Naive thymus-derived CD4-positive, alpha-beta T cell (primary cell): ENCODE measurements at regions not wholly inside any gene's neighbourhood (a gene's known extent, or its start where the extent isn't known, plus 50 kb on each side); places are given as distances from the start of the nearest gene placed in this dataset.

Source experiments
- ATAC-seq: fragments of 150-1000 bp; cut with Tn5 transposase; 2 replicates; pipeline ENCODE4 v1.10.0; 2021; ENCODE audit warnings: mild to moderate bottlenecking, moderate library complexity
- CTCF ChIA-PET: fragments of 350-600 bp; sonication (Branson Sonifier 250); formaldehyde crosslinking; loops from one replicate; lab custom pipeline; 2021; ENCODE audit warnings: antibody characterized with exemption; lab: Charles Lee
- POLR2A ChIA-PET: fragments of 350-600 bp; sonication (Branson Sonifier 250); formaldehyde crosslinking; loops from one replicate; lab custom pipeline; 2021; ENCODE audit warnings: antibody characterized with exemption, inconsistent platforms; lab: Charles Lee
- DNase-seq, 9 donors: peaks; one replicate each; pipeline versions ENCODE4 v3.0.0 to v3.0.0-alpha.2; 2020 to 2022; ENCODE audit warnings: mixed read lengths in 1 of 9
- H3K27ac ChIP-seq: one replicate; pipeline ENCODE4 v1.7.0; 2013; ENCODE audit warnings: mild to moderate bottlenecking, low read depth, low read length, moderate library complexity
- H3K27me3 ChIP-seq, 2 donors: one replicate each; pipeline ENCODE4 v1.7.0; 2013; ENCODE audit warnings: low read length in 2 of 2, mild to moderate bottlenecking in 2 of 2, moderate library complexity in 2 of 2; ENCODE audit not compliant: control insufficient read depth in 2 of 2, insufficient read depth in 2 of 2
- H3K36me3 ChIP-seq, 3 experiments: 1 replicate in 2 of 3; 2 replicates in 1 of 3; pipeline ENCODE4 v1.7.0; 2013; ENCODE audit warnings: low read length in 3 of 3, mild to moderate bottlenecking in 3 of 3, moderate library complexity in 1 of 3; ENCODE audit not compliant: insufficient read depth in 3 of 3, control insufficient read depth in 2 of 3
- H3K4me1 ChIP-seq, 2 donors: one replicate each; pipeline ENCODE4 v1.7.0; 2013; ENCODE audit warnings: low read length in 2 of 2, mild to moderate bottlenecking in 2 of 2, moderate library complexity in 1 of 2; ENCODE audit not compliant: control insufficient read depth in 2 of 2, insufficient read depth in 2 of 2
- H3K4me3 ChIP-seq: 2 replicates; pipeline ENCODE4 v1.7.0; 2013; ENCODE audit warnings: mild to moderate bottlenecking, low read length
- H3K9me3 ChIP-seq, 3 experiments: 1 replicate in 2 of 3; 2 replicates in 1 of 3; pipeline ENCODE4 v1.7.0; 2013; ENCODE audit warnings: low read length in 3 of 3; ENCODE audit not compliant: control insufficient read depth in 2 of 3
- H3K27ac Mint-ChIP-seq, 9 donors: one replicate each; pipeline ENCODE4 v1.8.0; 2020 to 2022; ENCODE audit warnings: mixed read lengths in 9 of 9, mild to moderate bottlenecking in 8 of 9, moderate library complexity in 5 of 9, inconsistent platforms in 2 of 9
- H3K27me3 Mint-ChIP-seq, 5 donors: one replicate each; pipeline ENCODE4 v1.8.0; 2021 to 2022; ENCODE audit warnings: mixed read lengths in 5 of 5, mild to moderate bottlenecking in 1 of 5
- H3K36me3 Mint-ChIP-seq, 5 donors: one replicate each; pipeline ENCODE4 v1.8.0; 2020 to 2022; ENCODE audit warnings: mixed read lengths in 5 of 5, mild to moderate bottlenecking in 3 of 5, inconsistent platforms in 1 of 5
- H3K4me1 Mint-ChIP-seq, 7 donors: one replicate each; pipeline ENCODE4 v1.8.0; 2020 to 2022; ENCODE audit warnings: mixed read lengths in 7 of 7, mild to moderate bottlenecking in 3 of 7, inconsistent platforms in 1 of 7
- H3K4me3 Mint-ChIP-seq, 10 donors: one replicate each; pipeline ENCODE4 v1.8.0; 2020 to 2022; ENCODE audit warnings: mild to moderate bottlenecking in 10 of 10, mixed read lengths in 10 of 10, moderate library complexity in 6 of 10, inconsistent platforms in 2 of 10
- H3K9me3 Mint-ChIP-seq, 11 donors: one replicate each; pipeline ENCODE4 v1.8.0; 2020 to 2022; ENCODE audit warnings: mixed read lengths in 11 of 11, mild to moderate bottlenecking in 4 of 11, inconsistent platforms in 1 of 11, moderate library complexity in 1 of 11
- intact Hi-C, 2 donors: fragments of 100-400 bp; cut with micrococcal nuclease; formaldehyde crosslinking; loops; one replicate each; pipeline ENCODE4 v1.15.1; 2023

- no peak overlapping the region for H3K4me3 Mint-ChIP-seq
- Histone ChIP-seq H3K27me3 (no peaks in the 10 kb centered on the region), H3K9me3 (no peaks in the 10 kb centered on the region), H3K27ac (no peak overlapping the region), H3K36me3 (no peaks in the 10 kb centered on the region), H3K4me1 (no peaks in the 10 kb centered on the region), H3K4me3 (no peak overlapping the region)
- POLR2A ChIA-PET, result no interaction called here
- H3K27me3 Mint-ChIP-seq, result no peaks in the 10 kb centered on the region
- DNase-seq (no peak), ATAC-seq (no peak)
- intact Hi-C loops, result no loop called here
- H3K9me3 Mint-ChIP-seq, result peaks cover 0 to 6% (median 1%) of the 10 kb centered on the region in 11 donors
- no peak overlapping the region for H3K27ac Mint-ChIP-seq
- H3K4me1 Mint-ChIP-seq, result no peaks in the 10 kb centered on the region
- CTCF ChIA-PET, result no interaction called here
- H3K36me3 Mint-ChIP-seq, result no peaks in the 10 kb centered on the region
Measured at GRCh38 chr10:36358736-36359135, 716.6 kb upstream of the FZD8 start.

- H3K27me3 Mint-ChIP-seq, result no peaks in the 10 kb centered on the region
- H3K4me1 Mint-ChIP-seq, result no peaks in the 10 kb centered on the region
- DNase-seq, result no peak
Measured at GRCh38 chr10:36354633-36355032, 712.5 kb upstream of the FZD8 start.

GRCh38 chr10:36351159-36351558 lies 709.1 kb upstream of the FZD8 start:
- DNase-seq (no peak), ATAC-seq (no peak)
- Mint-ChIP-seq H3K27ac (no peak overlapping the region), H3K27me3 (no peaks in the 10 kb centered on the region), H3K36me3 (no peaks in the 10 kb centered on the region), H3K4me1 (no peaks in the 10 kb centered on the region), H3K9me3 (peaks cover 0 to 18% (median 8%) of the 10 kb centered on the region in 11 donors), H3K4me3 (no peak overlapping the region)
- ChIA-PET POLR2A (no interaction called here), CTCF (no interaction called here)
- Histone ChIP-seq H3K27me3 (no peaks in the 10 kb centered on the region), H3K4me1 (no peaks in the 10 kb centered on the region), H3K27ac (no peak overlapping the region), H3K9me3 (peaks cover 0 to 4% (median 0%) of the 10 kb centered on the region in 3 experiments), H3K36me3 (no peaks in the 10 kb centered on the region), H3K4me3 (no peak overlapping the region)
- intact Hi-C loops, result no loop called here

More at GRCh38 chr10:36354633-36355032, 712.5 kb upstream of the FZD8 start:
- Histone ChIP-seq H3K4me1 (no peaks in the 10 kb centered on the region), H3K27me3 (no peaks in the 10 kb centered on the region), H3K36me3 (no peaks in the 10 kb centered on the region), H3K9me3 (peaks cover 0 to 4% (median 0%) of the 10 kb centered on the region in 3 experiments), H3K4me3 (no peak overlapping the region), H3K27ac (no peak overlapping the region)
- intact Hi-C loops, result no loop called here
- CTCF ChIA-PET, result no interaction called here
- no peak for ATAC-seq
- Mint-ChIP-seq H3K27ac (no peak overlapping the region), H3K4me3 (no peak overlapping the region), H3K36me3 (no peaks in the 10 kb centered on the region), H3K9me3 (peaks cover 0 to 18% (median 6%) of the 10 kb centered on the region in 11 donors)
- POLR2A ChIA-PET, result no interaction called here

GRCh38 chr10:36349445-36350078 lies 707.5 kb upstream of the FZD8 start:
- CTCF ChIA-PET, result no interaction called here
- intact Hi-C loops, result no loop called here

GRCh38 chr10:36345807-36346206 lies 703.7 kb upstream of the FZD8 start:
- no peak for ATAC-seq
- H3K27ac Mint-ChIP-seq, result no peak overlapping the region
- H3K4me3 Mint-ChIP-seq, result no peak overlapping the region
- no peaks in the 10 kb centered on the region for H3K36me3 ChIP-seq
- H3K9me3 Mint-ChIP-seq, result peaks cover 0 to 9% (median 5%) of the 10 kb centered on the region in 11 donors
- H3K36me3 Mint-ChIP-seq, result no peaks in the 10 kb centered on the region
- no peaks in the 10 kb centered on the region for H3K27me3 ChIP-seq
- CTCF ChIA-PET, result no interaction called here
- no peaks in the 10 kb centered on the region for H3K4me1 Mint-ChIP-seq
- POLR2A ChIA-PET, result no interaction called here
- no peak overlapping the region for H3K27ac ChIP-seq
- no peaks in the 10 kb centered on the region for H3K9me3 ChIP-seq
- no peak overlapping the region for H3K4me3 ChIP-seq
- DNase-seq, result no peak
- no peaks in the 10 kb centered on the region for H3K27me3 Mint-ChIP-seq
- intact Hi-C loops, result no loop called here
- H3K4me1 ChIP-seq, result no peaks in the 10 kb centered on the region

More at GRCh38 chr10:36349445-36350078, 707.5 kb upstream of the FZD8 start:
- no peak overlapping the region for H3K4me3 ChIP-seq
- ATAC-seq, result no peak
- H3K4me3 Mint-ChIP-seq, result no peak overlapping the region
- H3K27me3 Mint-ChIP-seq, result no peaks in the 10 kb centered on the region
- peaks cover 0 to 4% (median 0%) of the 10 kb centered on the region in 3 experiments for H3K9me3 ChIP-seq
- peaks cover 0 to 18% (median 9%) of the 10 kb centered on the region in 11 donors for H3K9me3 Mint-ChIP-seq
- H3K36me3 ChIP-seq, result no peaks in the 10 kb centered on the region
- no peaks in the 10 kb centered on the region for H3K27me3 ChIP-seq
- POLR2A ChIA-PET, result no interaction called here
- DNase-seq, result no peak
- H3K36me3 Mint-ChIP-seq, result no peaks in the 10 kb centered on the region
- no peak overlapping the region for H3K27ac ChIP-seq
- H3K4me1 Mint-ChIP-seq, result no peaks in the 10 kb centered on the region
- H3K4me1 ChIP-seq, result no peaks in the 10 kb centered on the region
- no peak overlapping the region for H3K27ac Mint-ChIP-seq

GRCh38 chr10:36345175-36345533 lies 703.1 kb upstream of the FZD8 start:
- CTCF ChIA-PET, result no interaction called here
- no peaks in the 10 kb centered on the region for H3K36me3 ChIP-seq
- ATAC-seq (no peak), DNase-seq (no peak)
- H3K4me1 Mint-ChIP-seq, result no peaks in the 10 kb centered on the region
- peaks cover 0 to 9% (median 5%) of the 10 kb centered on the region in 11 donors for H3K9me3 Mint-ChIP-seq
- intact Hi-C loops, result no loop called here
- no peak overlapping the region for H3K27ac ChIP-seq
- no peaks in the 10 kb centered on the region for H3K36me3 Mint-ChIP-seq
- no peaks in the 10 kb centered on the region for H3K4me1 ChIP-seq
- H3K27ac Mint-ChIP-seq, result no peak overlapping the region
- no peak overlapping the region for H3K4me3 Mint-ChIP-seq
- POLR2A ChIA-PET, result no interaction called here
- H3K27me3 Mint-ChIP-seq, result no peaks in the 10 kb centered on the region
- H3K9me3 ChIP-seq, result no peaks in the 10 kb centered on the region
- no peak overlapping the region for H3K4me3 ChIP-seq
- no peaks in the 10 kb centered on the region for H3K27me3 ChIP-seq
